Neural progenitor cell (in vitro differentiated cells): ENCODE measurements at regions not wholly inside any gene's neighbourhood (a gene's known extent, or its start where the extent isn't known, plus 50 kb on each side); places are given as distances from the start of the nearest gene placed in this dataset.

Experiments
- CTCF ChIP-seq: fragments of 200-600 bp; sonication (generic); IDR thresholded peaks from 2 replicates; pipeline ENCODE4 v1.5.1; 2017; ENCODE audit warnings: antibody characterized with exemption, mild to moderate bottlenecking
- EZH2 ChIP-seq: fragments of 200-600 bp; sonication (generic); IDR thresholded peaks from 2 replicates; pipeline ENCODE4 v1.6.1; 2017; ENCODE audit warnings: antibody characterized with exemption, mild to moderate bottlenecking, moderate library complexity
- EZH2phosphoT487 ChIP-seq: fragments of 200-600 bp; sonication (generic); IDR thresholded peaks from 2 replicates; pipeline ENCODE4 v1.6.1; 2017; ENCODE audit warnings: antibody characterized with exemption

DNA sequence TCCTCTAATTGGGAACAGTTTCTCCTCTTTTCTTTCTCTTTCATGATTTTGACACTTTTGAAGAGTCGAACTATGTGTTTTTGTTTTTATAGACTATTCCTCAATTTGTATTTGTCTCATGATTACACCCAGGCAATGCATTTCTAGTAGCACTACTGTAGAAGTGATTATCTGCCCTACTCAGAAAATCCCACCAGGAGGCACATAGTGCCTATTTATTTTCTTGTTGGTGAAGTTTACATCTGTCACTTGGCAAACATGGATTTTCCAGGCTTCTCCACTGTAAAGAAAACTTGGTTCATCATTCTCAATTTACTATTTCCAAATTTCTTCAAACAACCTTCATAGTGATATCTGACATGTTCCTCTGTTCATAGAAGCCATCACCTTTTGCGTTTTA is 893.9 kb downstream of the CCSER2 start:
- TF ChIP-seq CTCF (peak; percentile 15), EZH2 (no peak), EZH2phosphoT487 (no peak)
